Neural cell (in vitro differentiated cells): ENCODE measurements at regions not wholly inside any gene's neighbourhood (a gene's known extent, or its start where the extent isn't known, plus 50 kb on each side); places are given as distances from the start of the nearest gene placed in this dataset.

Experiments used
- EP300 ChIP-seq: fragments of 450-650 bp; conservative IDR thresholded peaks from 2 replicates; pipeline ENCODE4 v1.6.1; 2014; ENCODE audit warnings: antibody characterized with exemption, mild to moderate bottlenecking, moderate library complexity; ENCODE audit not compliant: poor library complexity, severe bottlenecking
- EZH2 ChIP-seq: fragments of 200-600, 300-800 bp; shearing (Covaris generic), sonication (generic); IDR thresholded peaks from 2 replicates; pipeline ENCODE4 v1.6.1; 2014; ENCODE audit warnings: antibody characterized with exemption, low read length, borderline replicate concordance, mild to moderate bottlenecking; ENCODE audit not compliant: insufficient read depth, poor library complexity, severe bottlenecking
- MXI1 ChIP-seq: fragments of 450-650 bp; conservative IDR thresholded peaks from 2 replicates; pipeline ENCODE4 v1.6.1; 2014; ENCODE audit warnings: antibody characterized with exemption, mild to moderate bottlenecking; ENCODE audit not compliant: poor library complexity, severe bottlenecking
- POLR2AphosphoS5 ChIP-seq: IDR thresholded peaks from 2 replicates; pipeline ENCODE4 v1.6.1; 2012
- RAD21 ChIP-seq: fragments of 450-650 bp; conservative IDR thresholded peaks from 2 replicates; pipeline ENCODE4 v1.6.1; 2014; ENCODE audit warnings: antibody characterized with exemption, mild to moderate bottlenecking, moderate library complexity
- SMC3 ChIP-seq: fragments of 450-650 bp; conservative IDR thresholded peaks from 2 replicates; pipeline ENCODE4 v1.6.1; 2014; ENCODE audit warnings: antibody characterized with exemption, mild to moderate bottlenecking, moderate library complexity; ENCODE audit not compliant: poor library complexity
- TAF1 ChIP-seq: IDR thresholded peaks from 2 replicates; pipeline ENCODE4 v1.6.1; 2012; ENCODE audit warnings: low read depth
- TF ChIP-seq, protein P1 (sequence below): fragments of 450-650 bp; IDR thresholded peaks from 2 replicates; pipeline ENCODE4 v1.5.1; 2014; ENCODE audit warnings: antibody characterized with exemption, mild to moderate bottlenecking, moderate library complexity; ENCODE audit not compliant: poor library complexity, severe bottlenecking
- TF ChIP-seq, protein P2 (sequence below): IDR thresholded peaks from 2 replicates; pipeline ENCODE4 v1.6.1; 2012; ENCODE audit warnings: borderline replicate concordance

DNA sequence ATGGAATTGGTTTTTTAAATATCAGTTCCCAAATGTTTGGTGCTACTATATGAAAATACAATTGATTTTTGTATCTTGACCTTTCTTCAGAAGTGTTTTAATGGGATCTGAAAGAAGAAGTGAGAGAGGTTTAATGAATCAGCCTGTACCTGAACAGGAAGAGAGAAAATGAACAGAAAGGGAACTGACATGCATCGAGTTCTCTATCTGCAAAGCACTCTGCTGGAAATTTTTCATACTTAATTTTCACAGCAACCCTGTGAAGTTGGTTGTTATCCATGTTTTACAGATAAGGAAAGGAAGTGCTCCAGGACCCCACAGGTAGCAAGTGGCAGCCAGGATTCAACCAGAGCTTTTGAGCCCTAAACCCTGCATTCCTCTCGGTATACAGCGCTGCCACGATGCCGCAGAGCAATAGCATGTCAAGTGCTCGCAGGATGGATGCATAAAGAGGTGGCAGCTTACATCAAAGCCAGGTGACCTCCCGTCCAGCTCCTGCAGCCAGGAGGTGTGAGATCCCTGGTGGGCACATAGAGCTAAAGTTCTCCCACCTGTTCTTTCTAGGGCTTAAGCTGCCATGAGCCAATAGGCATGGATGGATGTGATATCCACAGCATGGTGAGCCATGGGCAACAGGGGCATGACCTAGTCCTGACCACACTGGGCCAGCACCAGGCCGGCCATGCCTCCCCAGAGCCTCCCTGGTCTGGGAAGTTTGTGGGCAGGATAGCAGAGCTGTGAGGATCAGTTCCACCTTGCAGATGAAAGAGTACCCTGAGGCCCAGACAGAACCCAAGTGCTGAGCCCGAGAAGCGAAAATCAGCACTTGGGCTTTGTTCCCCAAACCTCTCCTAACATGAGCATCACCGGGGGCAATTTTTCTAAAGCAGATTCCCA lies 57.2 kb downstream of the CALML3 start:
- TF ChIP-seq, protein P1, sequence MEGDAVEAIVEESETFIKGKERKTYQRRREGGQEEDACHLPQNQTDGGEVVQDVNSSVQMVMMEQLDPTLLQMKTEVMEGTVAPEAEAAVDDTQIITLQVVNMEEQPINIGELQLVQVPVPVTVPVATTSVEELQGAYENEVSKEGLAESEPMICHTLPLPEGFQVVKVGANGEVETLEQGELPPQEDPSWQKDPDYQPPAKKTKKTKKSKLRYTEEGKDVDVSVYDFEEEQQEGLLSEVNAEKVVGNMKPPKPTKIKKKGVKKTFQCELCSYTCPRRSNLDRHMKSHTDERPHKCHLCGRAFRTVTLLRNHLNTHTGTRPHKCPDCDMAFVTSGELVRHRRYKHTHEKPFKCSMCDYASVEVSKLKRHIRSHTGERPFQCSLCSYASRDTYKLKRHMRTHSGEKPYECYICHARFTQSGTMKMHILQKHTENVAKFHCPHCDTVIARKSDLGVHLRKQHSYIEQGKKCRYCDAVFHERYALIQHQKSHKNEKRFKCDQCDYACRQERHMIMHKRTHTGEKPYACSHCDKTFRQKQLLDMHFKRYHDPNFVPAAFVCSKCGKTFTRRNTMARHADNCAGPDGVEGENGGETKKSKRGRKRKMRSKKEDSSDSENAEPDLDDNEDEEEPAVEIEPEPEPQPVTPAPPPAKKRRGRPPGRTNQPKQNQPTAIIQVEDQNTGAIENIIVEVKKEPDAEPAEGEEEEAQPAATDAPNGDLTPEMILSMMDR, result no peak
- TF ChIP-seq EP300 (no peak), RAD21 (no peak), EZH2 (no peak), SMC3 (no peak), POLR2AphosphoS5 (no peak), MXI1 (no peak), TAF1 (no peak)
- TF ChIP-seq, protein P2, sequence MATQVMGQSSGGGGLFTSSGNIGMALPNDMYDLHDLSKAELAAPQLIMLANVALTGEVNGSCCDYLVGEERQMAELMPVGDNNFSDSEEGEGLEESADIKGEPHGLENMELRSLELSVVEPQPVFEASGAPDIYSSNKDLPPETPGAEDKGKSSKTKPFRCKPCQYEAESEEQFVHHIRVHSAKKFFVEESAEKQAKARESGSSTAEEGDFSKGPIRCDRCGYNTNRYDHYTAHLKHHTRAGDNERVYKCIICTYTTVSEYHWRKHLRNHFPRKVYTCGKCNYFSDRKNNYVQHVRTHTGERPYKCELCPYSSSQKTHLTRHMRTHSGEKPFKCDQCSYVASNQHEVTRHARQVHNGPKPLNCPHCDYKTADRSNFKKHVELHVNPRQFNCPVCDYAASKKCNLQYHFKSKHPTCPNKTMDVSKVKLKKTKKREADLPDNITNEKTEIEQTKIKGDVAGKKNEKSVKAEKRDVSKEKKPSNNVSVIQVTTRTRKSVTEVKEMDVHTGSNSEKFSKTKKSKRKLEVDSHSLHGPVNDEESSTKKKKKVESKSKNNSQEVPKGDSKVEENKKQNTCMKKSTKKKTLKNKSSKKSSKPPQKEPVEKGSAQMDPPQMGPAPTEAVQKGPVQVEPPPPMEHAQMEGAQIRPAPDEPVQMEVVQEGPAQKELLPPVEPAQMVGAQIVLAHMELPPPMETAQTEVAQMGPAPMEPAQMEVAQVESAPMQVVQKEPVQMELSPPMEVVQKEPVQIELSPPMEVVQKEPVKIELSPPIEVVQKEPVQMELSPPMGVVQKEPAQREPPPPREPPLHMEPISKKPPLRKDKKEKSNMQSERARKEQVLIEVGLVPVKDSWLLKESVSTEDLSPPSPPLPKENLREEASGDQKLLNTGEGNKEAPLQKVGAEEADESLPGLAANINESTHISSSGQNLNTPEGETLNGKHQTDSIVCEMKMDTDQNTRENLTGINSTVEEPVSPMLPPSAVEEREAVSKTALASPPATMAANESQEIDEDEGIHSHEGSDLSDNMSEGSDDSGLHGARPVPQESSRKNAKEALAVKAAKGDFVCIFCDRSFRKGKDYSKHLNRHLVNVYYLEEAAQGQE, result no peak
